H9 (cell line): ENCODE measurements at regions not wholly inside any gene's neighbourhood (a gene's known extent, or its start where the extent isn't known, plus 50 kb on each side); places are given as distances from the start of the nearest gene placed in this dataset.

Experiments used
- DNase-seq: peaks from one replicate; pipeline ENCODE4 v3.0.0-alpha.2; 2017
- H2AFZ ChIP-seq: one replicate; pipeline ENCODE4 v1.6.1; 2013; ENCODE audit warnings: mild to moderate bottlenecking, low read length, control low read depth, moderate library complexity
- H2AK5ac ChIP-seq: 2 replicates; pipeline ENCODE4 v1.6.1; 2013; ENCODE audit warnings: low read length, control low read depth, mixed read lengths; ENCODE audit not compliant: insufficient read length
- H2BK120ac ChIP-seq: one replicate; pipeline ENCODE4 v1.6.1; 2013; ENCODE audit warnings: low read depth, mild to moderate bottlenecking, low read length, control low read depth, inconsistent platforms; ENCODE audit not compliant: poor library complexity, severe bottlenecking
- H2BK12ac ChIP-seq: 2 replicates; pipeline ENCODE4 v1.6.1; 2013; ENCODE audit warnings: low read length, control low read depth, mixed read lengths, low read depth; ENCODE audit not compliant: insufficient read length
- H2BK15ac ChIP-seq: 2 replicates; pipeline ENCODE4 v1.6.1; 2013; ENCODE audit warnings: low read depth, low read length, control low read depth
- H2BK20ac ChIP-seq: one replicate; pipeline ENCODE4 v1.6.1; 2013; ENCODE audit warnings: low read depth, mild to moderate bottlenecking, low read length, control low read depth, inconsistent platforms; ENCODE audit not compliant: poor library complexity, severe bottlenecking
- H2BK5ac ChIP-seq: 2 replicates; pipeline ENCODE4 v1.6.1; 2013; ENCODE audit warnings: low read length, control low read depth, mixed read lengths; ENCODE audit not compliant: insufficient read length
- H3K14ac ChIP-seq: 2 replicates; pipeline ENCODE4 v1.6.1; 2013; ENCODE audit warnings: low read length, control low read depth; ENCODE audit not compliant: insufficient read depth
- H3K18ac ChIP-seq: 2 replicates; pipeline ENCODE4 v1.6.1; 2013; ENCODE audit warnings: low read depth, mild to moderate bottlenecking, mixed read lengths, low read length, control low read depth; ENCODE audit not compliant: insufficient read length
- H3K23ac ChIP-seq: 2 replicates; pipeline ENCODE4 v1.6.1; 2013; ENCODE audit warnings: low read length, control low read depth, mixed read lengths, low read depth; ENCODE audit not compliant: insufficient read length
- H3K23me2 ChIP-seq: 2 replicates; pipeline ENCODE4 v1.6.1; 2013; ENCODE audit warnings: low read depth, mild to moderate bottlenecking, mixed read lengths, low read length, control low read depth; ENCODE audit not compliant: insufficient read length, poor library complexity, severe bottlenecking
- H3K27ac ChIP-seq: 2 replicates; pipeline ENCODE4 v1.5.1; 2013; ENCODE audit warnings: low read length, control low read depth, mixed read lengths, low read depth; ENCODE audit not compliant: insufficient read length
- H3K27me3 ChIP-seq: 2 replicates; pipeline ENCODE4 v1.6.1; 2013; ENCODE audit warnings: low read length, control low read depth, inconsistent platforms; ENCODE audit not compliant: insufficient read depth
- H3K4ac ChIP-seq: 2 replicates; pipeline ENCODE4 v1.6.1; 2013; ENCODE audit warnings: low read depth, mild to moderate bottlenecking, control low read depth, inconsistent platforms, low read length, moderate library complexity
- H3K4me1 ChIP-seq: 2 replicates; pipeline ENCODE4 v1.6.1; 2013; ENCODE audit warnings: low read length, control low read depth, inconsistent platforms; ENCODE audit not compliant: insufficient read depth
- H3K4me2 ChIP-seq: 2 replicates; pipeline ENCODE4 v1.6.1; 2013; ENCODE audit warnings: low read length, control low read depth, mixed read lengths; ENCODE audit not compliant: insufficient read length, insufficient read depth
- H3K56ac ChIP-seq: 2 replicates; pipeline ENCODE4 v1.6.1; 2013; ENCODE audit warnings: low read depth, mild to moderate bottlenecking, mixed read lengths, low read length, control low read depth; ENCODE audit not compliant: insufficient read length
- H3K79me1 ChIP-seq: 2 replicates; pipeline ENCODE4 v1.6.1; 2013; ENCODE audit warnings: low read depth, mild to moderate bottlenecking, moderate library complexity, low read length, control low read depth, inconsistent platforms; ENCODE audit not compliant: insufficient read depth, poor library complexity, severe bottlenecking
- H3K79me2 ChIP-seq: 2 replicates; pipeline ENCODE4 v1.6.1; 2013; ENCODE audit warnings: low read length, control low read depth, inconsistent platforms; ENCODE audit not compliant: insufficient read depth
- H3K9ac ChIP-seq: 2 replicates; pipeline ENCODE4 v1.6.1; 2013; ENCODE audit warnings: low read length, control low read depth, mixed read lengths; ENCODE audit not compliant: insufficient read length; ENCODE audit errors: extremely low read depth
- H3K9me3 ChIP-seq: one replicate; pipeline ENCODE4 v1.6.1; 2013; ENCODE audit warnings: low read depth, low read length, inconsistent platforms; ENCODE audit not compliant: control insufficient read depth
- H3T11ph ChIP-seq: one replicate; pipeline ENCODE4 v1.6.1; 2013; ENCODE audit warnings: mild to moderate bottlenecking, low read length, control low read depth, inconsistent platforms
- H4K20me1 ChIP-seq: one replicate; pipeline ENCODE4 v1.6.1; 2013; ENCODE audit not compliant: control insufficient read depth, insufficient read length, insufficient read depth
- H4K5ac ChIP-seq: 2 replicates; pipeline ENCODE4 v1.6.1; 2013; ENCODE audit warnings: low read depth, mild to moderate bottlenecking, mixed read lengths, low read length, control low read depth; ENCODE audit not compliant: insufficient read length
- H4K8ac ChIP-seq: replicated peaks from 2 replicates; pipeline ENCODE4 v1.6.1; 2013; ENCODE audit warnings: low read length, control low read depth, mixed read lengths, low read depth; ENCODE audit not compliant: insufficient read length
- H4K91ac ChIP-seq: 2 replicates; pipeline ENCODE4 v1.6.1; 2013; ENCODE audit warnings: low read depth, mild to moderate bottlenecking, moderate library complexity, mixed read lengths, low read length, control low read depth; ENCODE audit not compliant: insufficient read length
- H3K27ac Mint-ChIP-seq, 3 experiments: 2 replicates in 2 of 3; 3 replicates in 1 of 3; pipeline ENCODE4 v1.8.0; 2020 to 2021; ENCODE audit warnings: mixed read lengths in 3 of 3, mild to moderate bottlenecking in 1 of 3, moderate library complexity in 1 of 3
- H3K27me3 Mint-ChIP-seq: 2 replicates; pipeline ENCODE4 v1.8.0; 2021; ENCODE audit warnings: low read depth, mild to moderate bottlenecking, moderate library complexity, mixed read lengths
- H3K36me3 Mint-ChIP-seq, 3 experiments: 2 replicates in 2 of 3; 3 replicates in 1 of 3; pipeline ENCODE4 v1.8.0; 2020 to 2021; ENCODE audit warnings: low read depth in 3 of 3, mixed read lengths in 3 of 3; ENCODE audit not compliant: insufficient read depth in 1 of 3
- H3K4me1 Mint-ChIP-seq, 2 experiments: 2 replicates each; pipeline ENCODE4 v1.8.0; 2020; ENCODE audit warnings: mixed read lengths in 2 of 2
- H3K4me3 Mint-ChIP-seq, 2 experiments: 2 replicates in 1 of 2; 3 replicates in 1 of 2; pipeline ENCODE4 v1.8.0; 2020 to 2021; ENCODE audit warnings: mild to moderate bottlenecking in 2 of 2, mixed read lengths in 2 of 2, moderate library complexity in 1 of 2
- H3K9me3 Mint-ChIP-seq, 2 experiments: 2 replicates in 1 of 2; 3 replicates in 1 of 2; pipeline ENCODE4 v1.8.0; 2020; ENCODE audit warnings: mild to moderate bottlenecking in 2 of 2, mixed read lengths in 2 of 2, moderate library complexity in 1 of 2
- CTCF ChIP-seq: fragments of 200-600 bp; sonication (generic); conservative IDR thresholded peaks from 3 replicates; pipeline ENCODE4 v1.8.0; 2021; ENCODE audit warnings: antibody characterized with exemption, mild to moderate bottlenecking
- WGBS: extraction: QIAGEN DNeasy Blood & Tissue Kit; methylation state at CpG from one replicate; pipeline ENCODE4 v1.1.7; 2013; ENCODE audit warnings: missing lambda C conversion rate, low lambda C conversion rate, mixed read lengths; ENCODE audit not compliant: insufficient read length; ENCODE audit errors: extremely low coverage; 5-methylcytosine and 5-hydroxymethylcytosine counted together

GRCh38 chr21:19048098-19048672 is 644.6 kb upstream of the TMPRSS15 start:
- no peak overlapping the region for H2BK5ac ChIP-seq
- no peak overlapping the region for H3K4me3 Mint-ChIP-seq
- H3K18ac ChIP-seq = no peak overlapping the region
- H3K4me1 Mint-ChIP-seq = peaks cover 0 to 3% of the 10 kb centered on the region in 2 experiments; a peak in 1 of 4 replicates
- no peaks in the 10 kb centered on the region for H3K27me3 Mint-ChIP-seq
- H3K23me2 ChIP-seq = no peaks in the 10 kb centered on the region
- no peak overlapping the region for H3T11ph ChIP-seq
- H2BK15ac ChIP-seq = no peak overlapping the region
- H3K27me3 ChIP-seq = no peaks in the 10 kb centered on the region
- H3K9me3 ChIP-seq = no peaks in the 10 kb centered on the region
- H2BK120ac ChIP-seq = no peak overlapping the region
- no peak overlapping the region for H3K14ac ChIP-seq
- H3K79me1 ChIP-seq = no peaks in the 10 kb centered on the region
- H2BK20ac ChIP-seq = no peak overlapping the region
- H2AK5ac ChIP-seq = no peak overlapping the region
- H3K36me3 Mint-ChIP-seq = peaks cover 0 to 4% (median 4%) of the 10 kb centered on the region in 3 experiments; a peak in 5 of 7 replicates
- no peak overlapping the region for H3K27ac ChIP-seq
- H2AFZ ChIP-seq = no peak overlapping the region
- H4K5ac ChIP-seq = no peak overlapping the region
- H3K27ac Mint-ChIP-seq = no peak overlapping the region
- no peak overlapping the region for H3K23ac ChIP-seq
- no CpG with 5 or more reads among the region's 4 CpGs for WGBS
- no peak for DNase-seq
- H4K20me1 ChIP-seq = no peaks in the 10 kb centered on the region
- H4K91ac ChIP-seq = no peak overlapping the region
- H3K9ac ChIP-seq = no peak overlapping the region
- H3K79me2 ChIP-seq = no peaks in the 10 kb centered on the region
- H3K56ac ChIP-seq = no peak overlapping the region
- no peaks in the 10 kb centered on the region for H3K4me1 ChIP-seq
- H3K9me3 Mint-ChIP-seq = peaks cover 4 to 11% of the 10 kb centered on the region in 2 experiments; a peak in 4 of 5 replicates
- no peak overlapping the region for H3K4me2 ChIP-seq
- no peak for TF ChIP-seq CTCF
- no peak overlapping the region for H4K8ac ChIP-seq
- no peak overlapping the region for H3K4ac ChIP-seq
- no peak overlapping the region for H2BK12ac ChIP-seq
